Kidney epithelial cell (primary cell): ENCODE measurements at regions not wholly inside any gene's neighbourhood (a gene's known extent, or its start where the extent isn't known, plus 50 kb on each side); places are given as distances from the start of the nearest gene placed in this dataset.

ENCODE experiments used
- DNase-seq: peaks from one replicate; pipeline ENCODE4 v3.0.0-alpha.2; 2010; ENCODE audit warnings: low read depth
- H3K27me3 ChIP-seq: 2 replicates; pipeline ENCODE4 v1.6.0; 2011; ENCODE audit warnings: low read length; ENCODE audit not compliant: control insufficient read depth, insufficient read depth
- H3K36me3 ChIP-seq: 2 replicates; pipeline ENCODE4 v1.5.1; 2011; ENCODE audit warnings: low read length; ENCODE audit not compliant: control insufficient read depth, insufficient read depth
- H3K4me3 ChIP-seq: 2 replicates; pipeline ENCODE4 v1.5.1; 2011; ENCODE audit warnings: low read depth, mild to moderate bottlenecking, control low read depth, low read length
- CTCF ChIP-seq: IDR thresholded peaks from 2 replicates; pipeline ENCODE4 v1.5.1; 2011; ENCODE audit warnings: mild to moderate bottlenecking, moderate library complexity, low read length, control low read depth, inconsistent platforms; ENCODE audit not compliant: insufficient read depth, poor library complexity, severe bottlenecking

- H3K36me3 ChIP-seq: no peaks in the 10 kb centered on the region
- no peaks in the 10 kb centered on the region for H3K27me3 ChIP-seq
- no peak overlapping the region for H3K4me3 ChIP-seq
- no peak for DNase-seq
- TF ChIP-seq CTCF: no peak
These were observed 102.2 kb downstream of the APTX start for GRCh38 chr9:32899181-32899580.

- no peak for TF ChIP-seq CTCF
- Histone ChIP-seq H3K36me3 (no peaks in the 10 kb centered on the region), H3K27me3 (no peaks in the 10 kb centered on the region), H3K4me3 (no peak overlapping the region)
- DNase-seq: no peak
These were observed 101.7 kb downstream of the APTX start for GRCh38 chr9:32899761-32900160.

GRCh38 chr9:32906213-32906612, 95.2 kb downstream of the APTX start:
- no peak for DNase-seq
- no peak for TF ChIP-seq CTCF
- H3K4me3 ChIP-seq: no peak overlapping the region

GRCh38 chr9:32915802-32916201, 85.6 kb downstream of the APTX start:
- DNase-seq: no peak
- no peaks in the 10 kb centered on the region for H3K36me3 ChIP-seq
- H3K27me3 ChIP-seq: no peaks in the 10 kb centered on the region
- no peak for TF ChIP-seq CTCF
- H3K4me3 ChIP-seq: no peak overlapping the region

More at GRCh38 chr9:32906213-32906612, 95.2 kb downstream of the APTX start:
- H3K36me3 ChIP-seq: no peaks in the 10 kb centered on the region
- H3K27me3 ChIP-seq: no peaks in the 10 kb centered on the region

GRCh38 chr9:32918628-32919027, 82.8 kb downstream of the APTX start:
- TF ChIP-seq CTCF: no peak
- Histone ChIP-seq H3K36me3 (no peaks in the 10 kb centered on the region), H3K27me3 (no peaks in the 10 kb centered on the region), H3K4me3 (no peak overlapping the region)
- DNase-seq: no peak
